Adrenal gland (tissue), 9 donors: ENCODE measurements at regions not wholly inside any gene's neighbourhood (a gene's known extent, or its start where the extent isn't known, plus 50 kb on each side); places are given as distances from the start of the nearest gene placed in this dataset.

Source experiments
- DNase-seq, 7 donors: peaks; one replicate each; pipeline ENCODE4 v3.0.0-alpha.2; 2019 to 2020
- H3K27ac ChIP-seq, 5 donors: fragments of 200-600 bp; sonication (generic) in 4 of 5; 1 replicate in 3 of 5; 2 replicates in 2 of 5; pipeline versions ENCODE4 v1.5.1 to v1.8.0; 2016 to 2020; ENCODE audit warnings: mild to moderate bottlenecking in 1 of 5
- H3K27me3 ChIP-seq: fragments of 200-600 bp; 2 replicates; pipeline ENCODE4 v1.8.0; 2021
- H3K36me3 ChIP-seq, 2 donors: fragments of 200-600 bp; replicated peaks in 1 of 2; 1 replicate in 1 of 2; 2 replicates in 1 of 2; pipeline versions ENCODE4 v1.5.1 to v1.8.0; 2018 to 2022
- H3K4me1 ChIP-seq, 2 donors: fragments of 200-600 bp; replicated peaks in 1 of 2; 1 replicate in 1 of 2; 2 replicates in 1 of 2; pipeline versions ENCODE4 v1.5.1 to v1.8.0; 2018 to 2021
- H3K4me3 ChIP-seq, 4 donors: fragments of 200-600 bp; sonication (generic) in 3 of 4; one replicate each; pipeline ENCODE4 v1.5.1; 2016 to 2018
- H3K9me3 ChIP-seq, 3 donors: fragments of 200-600 bp; sonication (generic) in 1 of 3; replicated peaks in 1 of 3; 1 replicate in 2 of 3; 2 replicates in 1 of 3; pipeline versions ENCODE4 v1.5.1 to v1.8.0; 2016 to 2021
- POLR2A ChIP-seq, 2 donors: fragments of 450-650 bp; IDR thresholded peaks; one replicate each; pipeline ENCODE4 v1.6.1; 2017; ENCODE audit warnings: antibody characterized with exemption in 2 of 2, mild to moderate bottlenecking in 2 of 2, moderate library complexity in 1 of 2
- WGBS, 4 donors: extraction: QIAGEN DNeasy Blood & Tissue Kit in 2 of 4; methylation state at CpG; one replicate each; pipeline versions ENCODE4 v1.1.5 to v1.1.7; 2013 to 2017; 5-methylcytosine and 5-hydroxymethylcytosine counted together
- intact Hi-C, 2 donors: fragments of 100-400 bp; cut with DNase I; formaldehyde crosslinking; loops; one replicate each; pipeline versions ENCODE4 v1.14.1 to v1.15.0; 2022 to 2023
- TF ChIP-seq, protein P1 (sequence below), 6 experiments: fragments of 450-650 bp in 4 of 6; fragments of 200-600 bp in 2 of 6; sonication (generic) in 1 of 6; IDR thresholded peaks; 1 replicate in 5 of 6; 2 replicates in 1 of 6; pipeline versions ENCODE4 v1.5.1 to v1.8.0; 2016 to 2021; ENCODE audit warnings: antibody characterized with exemption in 6 of 6, mild to moderate bottlenecking in 2 of 6, moderate library complexity in 1 of 6
- donor health status: healthy with polysubstance abuse.
- donor health status: Bipolar disorder and iron deficiency.
- donor health status: DM: yes; HTN: yes; CAD: no.
- donor health status: DM: no; HTN: no; CAD: no.
- donor health status: DM: no; HTN: no; CAD: no.

DNA sequence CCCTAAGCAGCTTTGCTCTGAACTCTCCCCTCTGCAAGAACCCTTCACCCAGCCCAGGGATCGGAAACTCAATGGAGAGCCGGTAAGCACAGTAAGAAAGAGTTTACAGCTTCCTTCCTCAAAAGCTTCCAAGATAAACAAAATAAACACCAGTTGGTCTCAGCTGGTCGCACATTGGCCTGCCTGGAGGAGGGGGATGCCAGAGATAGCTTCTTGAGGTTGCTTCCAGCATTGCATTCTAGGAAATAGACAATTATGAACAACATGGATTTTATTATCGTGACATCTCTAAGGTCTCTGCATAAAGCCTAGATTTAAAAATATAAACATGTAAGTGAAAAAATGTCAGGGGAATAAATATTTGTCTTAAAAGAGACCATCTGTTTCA lies 141.5 kb upstream of the PKDCC start:
- no peak overlapping the region for H3K4me3 ChIP-seq
- H3K4me1 ChIP-seq = no peaks in the 10 kb centered on the region
- no peaks in the 10 kb centered on the region for H3K36me3 ChIP-seq
- H3K9me3 ChIP-seq = no peaks in the 10 kb centered on the region
- H3K27me3 ChIP-seq = no peaks in the 10 kb centered on the region
- intact Hi-C loops = no loop called here
- no peak for TF ChIP-seq POLR2A (IDR thresholded peaks at IDR 0.05)
- TF ChIP-seq, protein P1, sequence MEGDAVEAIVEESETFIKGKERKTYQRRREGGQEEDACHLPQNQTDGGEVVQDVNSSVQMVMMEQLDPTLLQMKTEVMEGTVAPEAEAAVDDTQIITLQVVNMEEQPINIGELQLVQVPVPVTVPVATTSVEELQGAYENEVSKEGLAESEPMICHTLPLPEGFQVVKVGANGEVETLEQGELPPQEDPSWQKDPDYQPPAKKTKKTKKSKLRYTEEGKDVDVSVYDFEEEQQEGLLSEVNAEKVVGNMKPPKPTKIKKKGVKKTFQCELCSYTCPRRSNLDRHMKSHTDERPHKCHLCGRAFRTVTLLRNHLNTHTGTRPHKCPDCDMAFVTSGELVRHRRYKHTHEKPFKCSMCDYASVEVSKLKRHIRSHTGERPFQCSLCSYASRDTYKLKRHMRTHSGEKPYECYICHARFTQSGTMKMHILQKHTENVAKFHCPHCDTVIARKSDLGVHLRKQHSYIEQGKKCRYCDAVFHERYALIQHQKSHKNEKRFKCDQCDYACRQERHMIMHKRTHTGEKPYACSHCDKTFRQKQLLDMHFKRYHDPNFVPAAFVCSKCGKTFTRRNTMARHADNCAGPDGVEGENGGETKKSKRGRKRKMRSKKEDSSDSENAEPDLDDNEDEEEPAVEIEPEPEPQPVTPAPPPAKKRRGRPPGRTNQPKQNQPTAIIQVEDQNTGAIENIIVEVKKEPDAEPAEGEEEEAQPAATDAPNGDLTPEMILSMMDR (IDR thresholded peaks at IDR 0.05) = no peak
- DNase-seq = peak in 1 of 7 donors; percentile 50
- 60 to 73% (median 63%) methylated on average over 4 of the region's 4 CpGs for WGBS, 4 donors
- no peak overlapping the region for H3K27ac ChIP-seq

DNA sequence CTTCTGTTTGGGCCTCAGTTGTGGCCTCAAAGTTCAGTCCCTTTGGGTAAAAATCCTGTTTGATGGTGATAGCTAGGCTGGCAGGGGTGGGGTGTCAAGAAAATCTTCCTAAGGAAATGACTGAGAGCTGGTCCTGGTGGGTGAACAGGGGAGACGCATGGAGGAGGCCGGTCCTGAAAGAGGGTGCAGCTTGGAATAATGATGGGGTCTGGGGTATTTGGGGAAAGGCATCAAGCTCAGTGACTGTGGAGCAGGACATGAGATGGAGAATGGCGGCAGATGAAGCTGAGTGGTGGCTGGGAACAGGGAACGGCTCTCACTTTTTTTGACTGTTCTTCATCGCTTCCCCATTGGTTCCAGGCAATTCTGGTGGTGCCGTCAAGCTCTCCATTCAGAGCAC lies 140.7 kb upstream of the PKDCC start:
- intact Hi-C loops = no loop called here
- Histone ChIP-seq H3K27ac (no peak overlapping the region), H3K9me3 (no peaks in the 10 kb centered on the region), H3K4me1 (no peaks in the 10 kb centered on the region), H3K36me3 (no peaks in the 10 kb centered on the region), H3K27me3 (no peaks in the 10 kb centered on the region), H3K4me3 (no peak overlapping the region)
- TF ChIP-seq POLR2A (IDR thresholded peaks at IDR 0.05) = no peak
- TF ChIP-seq, protein P1 (IDR thresholded peaks at IDR 0.05) = no peak
- peak in 1 of 7 donors; percentile 27 for DNase-seq
- WGBS, 4 donors = 80 to 99% (median 93%) methylated on average over 6 of the region's 6 CpGs

DNA sequence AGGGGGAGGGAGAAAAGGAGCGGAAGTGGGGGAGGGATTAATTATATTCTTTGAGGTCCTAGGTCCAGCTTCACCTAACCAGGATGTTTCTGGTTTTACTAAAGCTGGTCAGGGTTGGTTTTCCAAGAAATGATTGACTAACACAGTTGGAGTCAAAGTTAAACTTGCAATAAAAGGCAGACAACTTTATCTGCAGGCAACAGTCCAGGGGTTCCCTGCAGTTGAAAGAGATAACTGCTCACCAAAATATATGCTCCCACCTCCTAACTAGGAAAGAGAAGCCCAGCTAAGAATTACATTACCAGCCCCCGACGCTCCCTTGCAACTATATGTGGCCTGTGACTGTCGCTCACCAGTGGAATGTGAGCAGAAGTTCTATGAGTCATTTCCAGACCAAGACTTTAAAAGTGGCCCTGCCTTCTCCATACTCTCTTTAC lies 140.0 kb upstream of the PKDCC start:
- Histone ChIP-seq H3K4me3 (no peak overlapping the region), H3K27ac (no peak overlapping the region), H3K36me3 (no peaks in the 10 kb centered on the region), H3K27me3 (no peaks in the 10 kb centered on the region), H3K9me3 (no peaks in the 10 kb centered on the region), H3K4me1 (no peaks in the 10 kb centered on the region)
- no peak for TF ChIP-seq POLR2A (IDR thresholded peaks at IDR 0.05)
- 79 to 89% (median 84%) methylated on average over 4 of the region's 4 CpGs for WGBS, 4 donors
- peak in 1 of 7 donors; percentile 13 for DNase-seq
- intact Hi-C loops = no loop called here

- Histone ChIP-seq H3K36me3 (no peaks in the 10 kb centered on the region), H3K4me3 (no peak overlapping the region), H3K4me1 (no peaks in the 10 kb centered on the region), H3K27ac (no peak overlapping the region), H3K9me3 (no peaks in the 10 kb centered on the region), H3K27me3 (no peaks in the 10 kb centered on the region)
- intact Hi-C loops = no loop called here
- no peak for TF ChIP-seq POLR2A (IDR thresholded peaks at IDR 0.05)
- TF ChIP-seq, protein P1 (IDR thresholded peaks at IDR 0.05) = no peak
- no peak for DNase-seq
Observed at GRCh38 chr2:41908349-41908748, 139.5 kb upstream of the PKDCC start.

DNA sequence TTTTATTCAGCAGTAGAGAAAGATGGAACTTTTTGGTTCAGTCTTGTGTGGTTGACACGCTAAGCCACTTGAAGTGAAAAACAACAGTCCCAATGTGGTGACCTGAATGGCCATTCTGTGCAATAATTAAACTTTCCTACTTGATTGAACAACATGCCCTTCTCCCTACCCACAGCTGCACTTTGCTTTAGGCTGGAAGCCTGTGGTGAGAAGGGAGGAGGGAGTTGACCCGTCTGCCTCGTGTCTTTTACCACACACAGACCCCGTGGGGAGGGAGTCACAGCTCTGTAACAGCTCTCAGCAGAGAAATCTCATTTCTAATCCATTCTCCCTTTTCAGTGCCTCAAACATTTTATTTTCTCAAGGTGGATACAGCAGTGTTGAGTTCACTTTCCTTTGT lies 138.2 kb upstream of the PKDCC start:
- H3K4me1 ChIP-seq = no peaks in the 10 kb centered on the region
- no peak overlapping the region for H3K4me3 ChIP-seq
- TF ChIP-seq, protein P1 (IDR thresholded peaks at IDR 0.05) = no peak
- TF ChIP-seq POLR2A (IDR thresholded peaks at IDR 0.05) = no peak
- 55 to 64% (median 59%) methylated on average over 4 of the region's 4 CpGs for WGBS, 4 donors
- no peak overlapping the region for H3K27ac ChIP-seq
- H3K36me3 ChIP-seq = no peaks in the 10 kb centered on the region
- intact Hi-C loops = no loop called here
- H3K27me3 ChIP-seq = no peaks in the 10 kb centered on the region
- peak in 1 of 7 donors; percentile 23 for DNase-seq
- H3K9me3 ChIP-seq = no peaks in the 10 kb centered on the region
